GM04503 (cell line): ENCODE measurements at regions not wholly inside any gene's neighbourhood (a gene's known extent, or its start where the extent isn't known, plus 50 kb on each side); places are given as distances from the start of the nearest gene placed in this dataset.

Experiments used
- DNase-seq: peaks from one replicate; pipeline ENCODE4 v3.0.0-alpha.2; 2012; ENCODE audit warnings: low read depth

- DNase-seq = no peak
These were observed 51.3 kb upstream of the CARMIL1 start for GRCh38 chr6:25227854-25228253.
